Panc1 (cell line): ENCODE measurements at regions not wholly inside any gene's neighbourhood (a gene's known extent, or its start where the extent isn't known, plus 50 kb on each side); places are given as distances from the start of the nearest gene placed in this dataset.
"Not testable (repeated sequence)": the region's sequence is repeated elsewhere in the genome, so short reads cannot be mapped to it uniquely, and the experiment has no call there.

ENCODE experiments used
- POLR2AphosphoS5 ChIP-seq: IDR thresholded peaks from 2 replicates; pipeline ENCODE4 v1.6.1; 2012; ENCODE audit warnings: mild to moderate bottlenecking, low read depth, low read length, moderate library complexity
- SIN3A ChIP-seq: IDR thresholded peaks from 2 replicates; pipeline ENCODE4 v1.6.1; 2012; ENCODE audit warnings: low read depth, mild to moderate bottlenecking, low read length, moderate library complexity, borderline replicate concordance; ENCODE audit not compliant: insufficient read depth
- TCF7L2 ChIP-seq: IDR thresholded peaks from 2 replicates; pipeline ENCODE4 v1.6.1; 2011; ENCODE audit warnings: mild to moderate bottlenecking, low read depth, low read length, inconsistent platforms
- TF ChIP-seq, protein P1 (sequence below): fragments of 450-650 bp; IDR thresholded peaks from 2 replicates; pipeline ENCODE4 v1.5.1; 2017; ENCODE audit warnings: mild to moderate bottlenecking
- TF ChIP-seq, protein P2 (sequence below), 2 experiments: IDR thresholded peaks; 2 replicates each; pipeline ENCODE4 v1.6.1; 2011 to 2012; ENCODE audit warnings: low read depth in 2 of 2, control low read depth in 1 of 2, low read length in 1 of 2, mild to moderate bottlenecking in 1 of 2, moderate library complexity in 1 of 2; ENCODE audit not compliant: insufficient read depth in 1 of 2

DNA sequence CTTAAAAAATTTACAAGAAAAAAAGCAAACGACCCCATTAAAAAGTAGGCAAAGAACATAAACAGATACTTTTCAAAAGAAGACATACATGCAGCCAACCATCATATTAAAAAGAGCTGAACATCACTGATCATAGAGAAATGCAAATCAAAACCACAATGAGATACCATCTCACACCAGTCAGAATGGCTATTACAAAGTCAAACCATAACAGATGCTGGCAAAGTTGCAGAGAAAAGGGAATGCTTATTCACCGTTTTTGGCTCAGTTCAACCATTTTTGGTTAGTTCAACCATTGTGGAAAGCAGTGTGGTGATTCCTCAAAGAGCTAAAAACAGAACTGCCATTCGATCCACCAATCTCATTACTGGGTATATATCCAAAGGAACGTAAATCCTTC lies 230.6 kb downstream of the FOXG1 start:
- TF ChIP-seq, protein P1, sequence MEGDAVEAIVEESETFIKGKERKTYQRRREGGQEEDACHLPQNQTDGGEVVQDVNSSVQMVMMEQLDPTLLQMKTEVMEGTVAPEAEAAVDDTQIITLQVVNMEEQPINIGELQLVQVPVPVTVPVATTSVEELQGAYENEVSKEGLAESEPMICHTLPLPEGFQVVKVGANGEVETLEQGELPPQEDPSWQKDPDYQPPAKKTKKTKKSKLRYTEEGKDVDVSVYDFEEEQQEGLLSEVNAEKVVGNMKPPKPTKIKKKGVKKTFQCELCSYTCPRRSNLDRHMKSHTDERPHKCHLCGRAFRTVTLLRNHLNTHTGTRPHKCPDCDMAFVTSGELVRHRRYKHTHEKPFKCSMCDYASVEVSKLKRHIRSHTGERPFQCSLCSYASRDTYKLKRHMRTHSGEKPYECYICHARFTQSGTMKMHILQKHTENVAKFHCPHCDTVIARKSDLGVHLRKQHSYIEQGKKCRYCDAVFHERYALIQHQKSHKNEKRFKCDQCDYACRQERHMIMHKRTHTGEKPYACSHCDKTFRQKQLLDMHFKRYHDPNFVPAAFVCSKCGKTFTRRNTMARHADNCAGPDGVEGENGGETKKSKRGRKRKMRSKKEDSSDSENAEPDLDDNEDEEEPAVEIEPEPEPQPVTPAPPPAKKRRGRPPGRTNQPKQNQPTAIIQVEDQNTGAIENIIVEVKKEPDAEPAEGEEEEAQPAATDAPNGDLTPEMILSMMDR = not testable (repeated sequence)
- TF ChIP-seq, protein P2, sequence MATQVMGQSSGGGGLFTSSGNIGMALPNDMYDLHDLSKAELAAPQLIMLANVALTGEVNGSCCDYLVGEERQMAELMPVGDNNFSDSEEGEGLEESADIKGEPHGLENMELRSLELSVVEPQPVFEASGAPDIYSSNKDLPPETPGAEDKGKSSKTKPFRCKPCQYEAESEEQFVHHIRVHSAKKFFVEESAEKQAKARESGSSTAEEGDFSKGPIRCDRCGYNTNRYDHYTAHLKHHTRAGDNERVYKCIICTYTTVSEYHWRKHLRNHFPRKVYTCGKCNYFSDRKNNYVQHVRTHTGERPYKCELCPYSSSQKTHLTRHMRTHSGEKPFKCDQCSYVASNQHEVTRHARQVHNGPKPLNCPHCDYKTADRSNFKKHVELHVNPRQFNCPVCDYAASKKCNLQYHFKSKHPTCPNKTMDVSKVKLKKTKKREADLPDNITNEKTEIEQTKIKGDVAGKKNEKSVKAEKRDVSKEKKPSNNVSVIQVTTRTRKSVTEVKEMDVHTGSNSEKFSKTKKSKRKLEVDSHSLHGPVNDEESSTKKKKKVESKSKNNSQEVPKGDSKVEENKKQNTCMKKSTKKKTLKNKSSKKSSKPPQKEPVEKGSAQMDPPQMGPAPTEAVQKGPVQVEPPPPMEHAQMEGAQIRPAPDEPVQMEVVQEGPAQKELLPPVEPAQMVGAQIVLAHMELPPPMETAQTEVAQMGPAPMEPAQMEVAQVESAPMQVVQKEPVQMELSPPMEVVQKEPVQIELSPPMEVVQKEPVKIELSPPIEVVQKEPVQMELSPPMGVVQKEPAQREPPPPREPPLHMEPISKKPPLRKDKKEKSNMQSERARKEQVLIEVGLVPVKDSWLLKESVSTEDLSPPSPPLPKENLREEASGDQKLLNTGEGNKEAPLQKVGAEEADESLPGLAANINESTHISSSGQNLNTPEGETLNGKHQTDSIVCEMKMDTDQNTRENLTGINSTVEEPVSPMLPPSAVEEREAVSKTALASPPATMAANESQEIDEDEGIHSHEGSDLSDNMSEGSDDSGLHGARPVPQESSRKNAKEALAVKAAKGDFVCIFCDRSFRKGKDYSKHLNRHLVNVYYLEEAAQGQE (IDR thresholded peaks at IDR 0.05; ENCODE audit: insufficient read depth in 1 of 2, low read depth in 2 of 2, low read length in 1 of 2) = not testable (repeated sequence)
- not testable (repeated sequence) for TF ChIP-seq POLR2AphosphoS5, SIN3A, TCF7L2
